ENCODE measurements at regions not wholly inside any gene's neighbourhood (a gene's known extent, or its start where the extent isn't known, plus 50 kb on each side); places are given as distances from the start of the nearest gene placed in this dataset.

- TF ChIP-seq CTCF (IDR thresholded peaks at IDR 0.05): no peak
- no peak for TF ChIP-seq CBFB (CRISPR knock-in tag; IDR thresholded peaks at IDR 0.05; ENCODE audit: low read depth)
- TF ChIP-seq CREB1 (CRISPR knock-in tag; IDR thresholded peaks at IDR 0.05): no peak
- no peak for TF ChIP-seq KAT7 (CRISPR knock-in tag; IDR thresholded peaks at IDR 0.05; ENCODE audit: borderline replicate concordance)
- no peak for TF ChIP-seq AFF4 (CRISPR knock-in tag; IDR thresholded peaks at IDR 0.05; ENCODE audit: borderline replicate concordance)
Observed at GRCh38 chr6:82017773-82018172, 229.8 kb downstream of the IBTK start.

All from WTC11 (cell line).